NCI-H82 (cell line): ENCODE measurements at regions not wholly inside any gene's neighbourhood (a gene's known extent, or its start where the extent isn't known, plus 50 kb on each side); places are given as distances from the start of the nearest gene placed in this dataset.

Experiments used
- DNase-seq: peaks from one replicate; lab custom pipeline; 2025; lab: John Stamatoyannopoulos, UW

- no peak for DNase-seq
Observed at GRCh38 chr5:175107865-175108264, 336.1 kb downstream of the DRD1 start.

GRCh38 chr5:175107028-175107588 lies 336.9 kb downstream of the DRD1 start:
- no peak for DNase-seq

GRCh38 chr5:175104677-175105076 lies 339.3 kb downstream of the DRD1 start:
- DNase-seq, result peak; percentile 86

- peak; percentile 23 for DNase-seq
Observed at GRCh38 chr5:175103746-175104145, 340.2 kb downstream of the DRD1 start.

GRCh38 chr5:175102717-175103116 lies 341.3 kb downstream of the DRD1 start:
- DNase-seq, result no peak

DNA sequence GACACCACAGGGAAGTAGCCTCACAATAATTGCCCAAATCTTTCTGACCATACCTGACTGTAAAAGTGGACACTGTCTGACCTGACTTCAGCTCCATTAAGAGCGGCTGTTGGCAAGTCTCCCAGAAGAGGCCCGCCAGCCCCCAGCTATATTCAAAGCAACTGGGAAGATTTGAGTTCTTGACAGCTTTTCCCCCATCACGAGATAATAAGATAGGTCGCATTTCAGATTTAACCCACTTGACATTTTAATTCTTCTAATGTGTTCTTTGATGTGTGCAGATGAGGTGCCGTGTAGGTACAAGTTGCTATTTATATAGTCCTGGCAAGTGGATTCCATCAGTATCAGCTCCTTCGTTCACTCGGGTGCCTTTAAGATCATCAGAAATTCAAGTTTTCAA lies 345.7 kb downstream of the DRD1 start:
- peak; percentile 65 for DNase-seq

DNA sequence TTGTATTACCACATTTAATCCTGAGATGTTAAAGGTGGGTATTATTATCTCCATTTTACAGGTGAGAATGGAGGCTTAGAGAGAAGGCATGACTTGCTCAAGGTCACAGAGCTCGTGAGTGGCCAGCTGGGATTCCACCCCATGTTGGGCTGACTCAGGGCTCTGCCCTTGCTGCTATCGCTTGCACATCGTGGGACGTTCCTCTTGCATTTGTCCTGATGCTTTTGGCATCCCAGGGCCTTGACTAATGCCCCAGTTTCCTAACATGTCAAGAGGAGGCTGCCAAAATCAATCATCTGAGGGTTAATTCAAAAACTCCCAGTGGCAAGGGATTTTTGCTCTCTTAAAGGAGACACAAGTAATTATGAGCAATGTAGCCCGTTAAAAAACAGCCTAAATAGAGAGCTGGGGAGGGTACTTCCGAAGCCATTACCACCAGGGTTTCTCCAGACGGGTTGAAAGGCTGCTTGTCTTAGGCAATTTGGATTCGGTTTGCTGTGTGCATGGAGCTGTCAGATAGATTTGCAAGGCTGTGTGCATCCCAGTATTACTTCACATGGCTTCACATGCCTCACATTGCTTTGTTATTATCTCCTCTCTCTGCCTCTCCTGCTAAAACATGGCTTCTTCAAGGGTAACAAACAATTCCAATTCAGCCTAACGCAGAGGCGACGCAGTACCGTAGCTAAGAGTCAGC lies 347.4 kb downstream of the DRD1 start:
- no peak for DNase-seq

- DNase-seq, result no peak
Observed at GRCh38 chr5:175094461-175094860, 349.5 kb downstream of the DRD1 start.

GRCh38 chr5:175092691-175093090 lies 351.3 kb downstream of the DRD1 start:
- DNase-seq, result no peak

DNA sequence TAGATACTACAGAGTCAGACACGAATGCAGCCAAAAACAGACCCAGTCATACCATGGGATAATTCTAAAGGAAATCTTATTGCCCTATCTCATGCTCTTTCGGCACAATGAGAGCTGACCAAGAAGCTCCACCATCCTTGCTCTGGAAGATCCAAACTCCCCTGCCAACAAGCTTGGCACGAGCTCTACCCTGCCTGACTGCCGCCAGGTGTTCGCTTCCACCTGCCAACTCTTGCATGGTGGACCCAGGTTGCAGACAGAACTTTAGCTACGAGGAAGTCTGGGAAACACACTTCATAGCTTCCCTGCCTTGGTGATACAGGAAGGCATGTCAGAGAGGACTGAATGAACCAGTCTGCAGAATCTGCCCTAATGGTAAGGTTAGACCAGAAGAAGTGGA lies 355.0 kb downstream of the DRD1 start:
- no peak for DNase-seq

DNA sequence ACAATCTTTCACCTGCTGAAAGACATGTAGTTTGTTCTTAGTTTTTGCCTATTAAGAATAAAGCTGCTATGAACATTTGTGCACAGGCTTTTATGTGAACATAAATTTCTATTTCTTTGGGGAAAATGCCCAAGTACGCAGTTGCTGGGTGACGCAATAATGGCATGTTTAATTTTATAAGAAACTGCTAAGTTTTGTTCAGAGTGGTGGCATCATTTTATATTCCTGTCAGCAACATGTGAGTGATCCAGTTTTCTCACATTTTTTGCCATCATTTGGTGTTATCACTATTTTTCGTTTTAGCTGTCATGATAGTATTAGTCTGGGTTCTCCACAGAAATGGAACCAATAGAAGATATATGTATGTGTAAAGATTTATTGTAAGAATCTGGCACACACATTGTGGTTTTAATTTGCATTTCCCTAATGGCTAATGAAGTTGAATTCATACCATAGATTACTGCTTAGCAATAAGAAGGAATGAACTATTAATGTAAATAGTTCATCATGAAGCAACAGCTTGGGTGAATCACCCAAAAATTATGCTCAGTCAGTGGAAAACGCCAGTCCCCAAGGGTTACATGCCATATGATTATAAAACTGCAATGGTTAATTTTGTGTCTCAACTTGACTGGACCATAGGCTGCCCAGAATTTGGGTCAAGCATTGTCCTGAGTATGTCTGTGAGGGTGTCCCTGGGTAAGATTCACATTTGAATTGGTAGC lies 358.6 kb downstream of the MSX2 start:
- DNase-seq, result no peak

DNA sequence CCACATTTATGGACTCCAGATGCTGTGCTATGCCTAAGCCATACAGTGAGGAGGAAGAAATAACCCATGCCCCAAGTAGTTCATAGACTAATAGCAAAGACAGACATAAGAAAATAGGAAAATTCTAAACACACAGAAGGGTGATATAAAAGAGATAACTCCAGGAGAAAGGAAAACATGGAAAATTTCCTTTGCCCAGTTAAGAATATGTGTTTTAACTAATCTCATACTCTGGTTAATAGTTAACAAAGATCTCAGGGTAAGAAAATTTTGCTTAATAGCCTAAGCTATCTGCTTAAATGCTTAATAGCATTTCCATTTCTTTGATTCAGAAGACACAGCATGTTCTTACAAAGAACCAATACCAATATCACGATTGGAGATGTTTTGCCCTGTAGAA lies 358.0 kb downstream of the MSX2 start:
- DNase-seq, result no peak

- no peak for DNase-seq
Observed at GRCh38 chr5:175079707-175080106, 355.3 kb downstream of the MSX2 start.

DNA sequence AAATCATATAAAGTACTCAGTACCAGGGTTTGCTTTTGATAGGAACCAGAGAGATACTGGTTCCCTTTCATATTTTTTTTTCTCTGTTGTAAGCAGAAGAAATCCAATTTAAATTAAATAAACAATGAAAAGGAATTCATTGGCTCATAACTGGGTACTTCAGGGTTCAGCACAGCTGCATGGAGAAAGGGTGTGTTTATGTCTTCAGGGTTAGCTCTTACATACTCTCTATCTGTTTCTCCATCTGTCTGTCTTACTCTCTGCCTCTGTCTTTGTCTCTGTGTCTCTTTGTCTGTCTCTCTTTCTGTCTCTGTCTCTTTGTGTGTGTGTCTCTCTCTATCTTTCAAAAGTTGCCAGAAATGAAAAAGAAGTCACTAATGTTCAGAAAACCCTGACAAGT lies 345.9 kb downstream of the MSX2 start:
- DNase-seq, result no peak

DNA sequence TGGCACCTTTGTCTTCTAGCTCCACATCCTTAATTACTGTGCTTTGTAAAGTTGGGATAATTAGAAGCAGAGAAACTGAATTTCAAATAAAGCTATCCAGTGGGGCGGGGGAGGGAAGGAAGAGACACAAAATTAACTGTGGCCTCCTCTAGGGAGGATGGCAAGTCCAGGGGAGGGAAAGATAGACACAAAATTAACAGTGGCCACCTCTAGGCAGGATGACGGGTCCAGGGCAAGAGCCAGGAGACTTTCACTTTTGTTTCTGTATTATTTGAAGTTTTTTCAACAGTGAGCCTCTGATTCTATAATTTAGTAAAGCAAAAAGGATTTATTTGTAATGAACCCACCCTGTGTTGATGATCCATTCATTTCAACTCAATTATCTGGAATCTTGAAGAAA lies 335.9 kb downstream of the MSX2 start:
- DNase-seq, result no peak

- peak; percentile 24 for DNase-seq
Observed at GRCh38 chr5:175059687-175060211, 335.4 kb downstream of the MSX2 start.

GRCh38 chr5:175056831-175057230 lies 332.4 kb downstream of the MSX2 start:
- DNase-seq, result no peak

- no peak for DNase-seq
Observed at GRCh38 chr5:175054243-175054642, 329.9 kb downstream of the MSX2 start.

DNA sequence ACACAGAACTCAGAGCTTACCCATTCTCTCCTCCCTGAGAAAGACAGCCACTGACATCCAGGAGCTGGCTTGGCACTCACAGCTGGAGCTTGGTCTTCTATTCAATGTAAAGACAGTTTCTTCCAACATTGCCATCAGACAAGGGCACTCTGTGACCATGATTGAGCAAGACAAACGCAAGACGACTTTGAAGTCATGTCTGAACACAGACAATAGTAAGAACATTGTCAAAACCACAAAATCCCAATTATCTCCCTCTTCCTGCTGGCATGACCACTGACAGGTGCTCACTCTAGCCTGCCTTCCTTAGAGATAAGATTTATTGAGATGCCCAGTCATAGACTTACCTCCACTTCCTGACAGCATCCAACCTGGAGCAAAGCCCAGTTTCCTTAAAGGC lies 328.0 kb downstream of the MSX2 start:
- no peak for DNase-seq

DNA sequence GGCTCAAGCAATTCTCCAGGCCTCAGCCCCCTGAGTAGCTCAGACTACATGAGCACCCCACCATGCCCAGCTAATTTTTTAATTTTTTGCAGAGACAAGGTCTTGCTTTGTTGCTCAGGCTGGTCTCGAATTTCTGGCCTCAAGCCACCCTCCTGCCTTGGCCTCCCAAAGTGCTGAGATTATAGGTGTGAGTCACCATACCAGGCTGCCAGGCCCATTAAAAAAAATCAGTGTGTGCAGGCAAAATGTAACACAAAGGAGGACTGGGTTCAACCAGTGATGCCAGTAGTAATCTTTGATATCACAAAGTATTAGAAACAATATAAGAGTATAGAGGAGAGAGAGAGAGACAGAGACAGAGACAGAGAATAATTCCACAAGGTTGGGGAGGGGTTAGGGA lies 322.7 kb downstream of the MSX2 start:
- DNase-seq, result no peak

DNA sequence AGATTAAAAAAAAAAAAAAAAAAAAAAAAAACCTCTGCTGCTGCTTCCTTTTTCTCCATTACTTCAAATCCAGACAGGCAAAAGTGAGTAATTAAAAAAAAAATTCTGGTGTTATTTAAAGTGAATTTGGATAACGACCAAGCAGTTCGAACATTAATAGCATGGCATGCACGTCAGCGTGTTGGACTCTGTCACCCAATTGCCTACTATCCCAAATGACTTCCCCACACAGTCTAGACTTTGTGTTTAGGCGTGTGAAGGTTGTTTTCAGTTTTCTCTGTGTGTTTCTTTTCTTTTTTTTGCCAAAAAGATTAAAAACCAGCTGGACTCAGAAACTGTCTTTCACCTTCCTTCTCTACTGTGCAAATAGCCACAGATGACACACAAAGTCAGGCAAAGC lies 321.4 kb downstream of the MSX2 start:
- no peak for DNase-seq

DNA sequence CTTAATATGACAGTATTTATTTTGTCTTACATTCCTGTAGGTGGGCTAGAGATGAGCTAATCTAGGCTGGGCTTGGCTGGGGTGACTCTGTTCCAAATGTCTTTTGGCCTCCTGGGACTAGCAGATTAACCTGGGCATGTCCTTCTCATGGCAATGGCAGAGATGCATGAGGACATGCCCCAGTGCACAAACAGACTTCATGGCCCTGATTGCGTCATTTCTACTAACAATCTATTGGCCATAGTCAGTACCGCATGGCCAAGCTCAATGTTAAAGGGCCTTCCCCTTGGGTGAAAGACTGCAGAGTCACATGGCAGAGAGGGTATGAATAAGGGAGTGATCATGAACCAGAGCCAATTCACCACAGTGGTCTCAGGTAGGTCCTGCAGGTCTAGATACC lies 313.4 kb downstream of the MSX2 start:
- DNase-seq, result no peak

- DNase-seq, result no peak
Observed at GRCh38 chr5:175035882-175036533, 311.6 kb downstream of the MSX2 start.
